Peyer's patch (tissue), 4 donors: ENCODE measurements at regions not wholly inside any gene's neighbourhood (a gene's known extent, or its start where the extent isn't known, plus 50 kb on each side); places are given as distances from the start of the nearest gene placed in this dataset.

Experiments used
- CTCF ChIP-seq, 6 experiments: fragments of 450-650 bp in 4 of 6; fragments of 200-600 bp in 2 of 6; sonication (generic) in 1 of 6; IDR thresholded peaks; one replicate each; pipeline ENCODE4 v1.5.1; 2017 to 2019; ENCODE audit warnings: antibody characterized with exemption in 6 of 6, mild to moderate bottlenecking in 3 of 6, moderate library complexity in 1 of 6
- POLR2A ChIP-seq, 2 donors: fragments of 450-650 bp; IDR thresholded peaks; one replicate each; pipeline ENCODE4 v1.5.1; 2017; ENCODE audit warnings: antibody characterized with exemption in 2 of 2, mild to moderate bottlenecking in 2 of 2, moderate library complexity in 2 of 2

GRCh38 chr13:19085258-19085657, 96.4 kb downstream of the TUBA3C start:
- TF ChIP-seq CTCF (IDR thresholded peaks at IDR 0.05) (no peak), POLR2A (IDR thresholded peaks at IDR 0.05) (no peak)
